GM12891 (cell line): ENCODE measurements at regions not wholly inside any gene's neighbourhood (a gene's known extent, or its start where the extent isn't known, plus 50 kb on each side); places are given as distances from the start of the nearest gene placed in this dataset.

Source experiments
- POLR2A ChIP-seq: IDR thresholded peaks from 2 replicates; pipeline ENCODE4 v1.6.1; 2011; ENCODE audit warnings: low read depth, low read length, control low read depth
- TAF1 ChIP-seq: IDR thresholded peaks from 2 replicates; pipeline ENCODE4 v1.6.1; 2011; ENCODE audit warnings: low read depth, low read length, control low read depth

DNA sequence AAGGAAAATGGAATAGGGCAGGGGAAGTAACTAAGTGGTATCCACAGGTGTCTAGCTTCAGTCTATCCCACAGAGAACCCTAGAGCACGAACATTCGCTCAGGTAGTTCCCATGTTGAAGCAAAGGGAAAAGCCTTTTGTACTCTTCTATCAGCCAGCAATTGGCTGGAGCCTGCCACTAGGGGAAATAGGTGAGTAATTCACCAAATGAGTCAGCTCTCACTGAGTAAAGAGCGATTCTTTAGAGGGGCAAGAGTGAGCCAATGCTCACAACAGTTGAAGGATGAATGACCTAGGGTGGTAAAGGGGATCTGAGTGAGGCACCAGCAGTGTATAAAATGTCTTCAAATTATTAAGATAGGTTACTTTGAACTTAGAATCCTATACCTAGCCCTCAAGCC lies 94.1 kb upstream of the ZNF800 start:
- TF ChIP-seq POLR2A (no peak), TAF1 (no peak)
